IPS DF 4.7 (cell line): ENCODE measurements at regions not wholly inside any gene's neighbourhood (a gene's known extent, or its start where the extent isn't known, plus 50 kb on each side); places are given as distances from the start of the nearest gene placed in this dataset.

Source experiments
- DNase-seq: peaks from one replicate; pipeline ENCODE4 v3.0.0-alpha.2; 2013; ENCODE audit warnings: low spot score; ENCODE audit errors: extremely low read depth

DNA sequence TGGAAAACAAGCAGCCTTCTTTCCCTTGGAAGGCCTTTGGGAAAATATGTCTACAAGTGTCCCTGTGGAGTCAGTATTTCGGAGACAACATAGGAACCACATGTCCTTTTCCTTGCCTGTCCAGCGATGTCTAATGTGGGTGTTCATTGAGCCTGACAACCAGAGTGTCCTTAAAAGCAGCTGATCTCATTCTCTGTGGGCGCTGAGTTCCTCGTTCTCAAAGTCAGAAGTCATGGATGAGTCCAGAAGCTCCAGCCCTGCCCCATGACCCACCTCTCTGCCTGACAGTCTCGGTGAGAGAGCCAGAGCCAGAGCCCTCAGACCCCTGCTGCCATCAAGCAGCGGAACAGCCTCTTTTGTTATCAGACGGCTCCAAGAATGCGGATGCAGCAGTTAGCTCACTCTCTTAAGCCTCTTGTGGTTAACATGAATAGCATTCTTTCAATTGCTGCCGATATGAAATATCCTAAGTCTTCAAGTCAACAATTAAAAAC lies 329.2 kb downstream of the TGFB2 start:
- DNase-seq, result peak; percentile 62

DNA sequence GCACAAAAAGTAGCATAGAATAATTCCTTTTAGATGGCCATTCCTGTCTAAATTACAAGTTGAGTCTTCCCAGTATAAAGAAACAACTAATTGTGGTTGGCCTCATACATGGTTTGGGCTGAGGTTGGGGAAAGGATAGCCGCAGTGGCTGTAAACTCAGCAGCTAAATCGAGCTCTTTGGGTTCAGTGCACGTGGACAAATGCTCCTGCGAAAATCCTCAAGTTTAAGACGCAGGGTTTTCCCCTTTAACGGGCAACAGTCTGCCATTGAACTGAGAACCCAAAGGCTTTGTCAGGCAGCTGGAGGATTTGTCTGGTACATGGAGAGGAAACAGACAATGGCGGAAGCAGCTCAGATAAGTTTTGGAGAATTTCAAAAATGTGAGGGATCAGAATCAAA lies 331.9 kb downstream of the TGFB2 start:
- DNase-seq, result no peak

DNA sequence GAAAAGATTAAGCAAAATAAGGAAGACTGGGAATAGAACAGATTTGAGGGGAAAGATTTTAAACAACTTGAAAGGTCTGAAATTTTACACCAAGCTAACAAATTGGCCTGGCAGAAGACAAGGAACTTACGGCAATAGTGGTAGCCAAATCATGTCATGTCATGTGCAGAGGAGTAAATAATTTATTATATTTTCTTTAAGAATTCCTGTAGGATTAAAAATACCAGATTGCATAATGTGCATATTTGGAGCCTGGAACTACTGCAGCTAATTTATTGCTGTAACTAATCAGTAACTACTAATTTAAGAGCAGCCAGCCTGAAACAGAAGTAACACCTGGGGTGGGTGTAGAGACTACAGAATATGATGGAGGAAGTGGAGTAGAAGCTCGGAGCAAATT lies 334.3 kb downstream of the TGFB2 start:
- DNase-seq, result no peak

DNA sequence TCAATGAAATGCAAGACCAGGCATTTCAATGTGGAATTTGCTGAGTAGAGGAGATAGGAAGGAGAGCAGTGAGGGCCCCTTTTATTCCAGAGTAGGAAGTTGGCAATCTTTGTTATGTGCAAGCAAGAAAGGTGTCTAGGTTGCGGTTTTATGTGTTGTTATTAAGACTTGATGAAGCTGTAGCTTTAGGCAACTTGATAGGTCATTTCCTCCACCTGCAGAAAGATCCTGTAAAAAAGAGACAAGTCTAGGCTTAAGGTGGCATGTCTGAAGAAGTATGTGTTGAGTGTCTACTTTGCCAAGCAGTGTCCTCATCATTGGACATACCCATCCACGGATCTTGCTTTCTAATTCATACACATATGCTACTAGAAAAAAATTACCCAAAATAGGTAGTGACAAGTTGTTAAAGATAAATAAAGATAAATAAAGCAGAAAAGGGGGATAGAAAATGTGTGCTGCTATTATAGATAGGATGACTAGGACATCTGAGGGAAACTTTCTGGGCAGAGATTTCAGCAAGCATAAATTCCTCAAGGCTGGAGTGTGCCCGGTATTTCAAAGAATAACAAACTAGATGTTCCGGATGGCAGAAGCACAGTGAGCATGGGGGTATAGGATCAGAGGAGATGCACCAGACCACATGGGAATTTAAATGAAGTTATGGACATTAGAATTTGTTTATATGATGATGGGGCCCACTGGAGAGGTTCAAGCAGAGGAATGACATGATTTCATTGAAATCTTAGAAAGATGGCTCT lies 335.0 kb downstream of the TGFB2 start:
- no peak for DNase-seq

DNA sequence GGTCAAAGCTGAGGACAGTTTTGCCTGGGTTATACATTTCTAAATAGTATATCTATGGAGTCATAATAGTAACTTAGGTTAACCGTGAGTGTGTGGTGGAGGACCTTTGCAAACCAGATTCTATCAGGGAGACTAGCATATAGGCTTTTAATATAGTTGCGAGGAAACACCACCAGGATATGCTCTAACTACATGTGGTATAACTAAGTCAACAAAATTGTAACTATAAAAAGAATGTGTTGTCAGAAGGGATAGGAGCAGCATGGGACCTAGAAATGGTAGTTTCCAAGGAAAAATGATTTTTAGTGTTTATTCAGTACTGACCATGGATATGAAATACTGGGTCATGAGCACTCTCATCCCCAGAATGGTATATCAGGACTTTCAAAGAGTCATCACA lies 338.1 kb downstream of the TGFB2 start:
- DNase-seq, result no peak

DNA sequence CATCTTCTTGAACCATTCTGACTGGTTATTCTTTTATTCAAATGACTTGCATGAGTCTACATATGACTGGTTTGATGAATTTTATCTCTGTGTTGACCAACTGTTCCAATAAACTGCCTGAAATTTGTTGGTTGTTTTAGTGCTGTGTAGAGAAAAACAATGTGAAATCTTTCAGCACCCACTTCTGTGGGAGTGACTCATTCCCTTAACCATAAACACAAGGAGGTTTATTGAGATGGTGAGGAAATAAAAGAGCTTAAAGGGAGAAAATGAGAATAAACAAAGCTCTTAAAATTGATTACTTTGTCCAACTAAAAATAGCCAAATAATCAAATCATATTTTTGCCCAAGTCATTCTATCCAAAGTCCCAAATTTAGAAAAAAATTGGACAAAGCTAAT lies 341.1 kb downstream of the TGFB2 start:
- no peak for DNase-seq

DNA sequence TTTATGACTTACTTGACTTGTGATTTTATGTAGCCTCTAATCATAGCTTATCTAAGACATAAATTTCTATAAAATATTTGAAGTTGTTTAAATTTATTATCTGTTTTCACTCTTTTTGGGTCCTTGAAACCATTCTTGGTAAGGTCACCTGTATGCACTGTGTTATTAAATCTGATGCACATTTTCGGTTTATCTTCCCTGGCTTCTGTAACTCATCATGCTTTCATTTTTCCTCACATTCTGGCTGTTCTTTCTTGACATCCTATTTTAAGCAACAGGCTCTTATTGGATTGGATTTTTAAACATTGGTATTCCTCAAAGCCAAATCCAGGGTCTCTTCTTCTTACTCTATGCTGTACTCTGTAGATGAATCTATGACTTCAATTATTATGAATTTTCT lies 341.6 kb downstream of the TGFB2 start:
- no peak for DNase-seq

DNA sequence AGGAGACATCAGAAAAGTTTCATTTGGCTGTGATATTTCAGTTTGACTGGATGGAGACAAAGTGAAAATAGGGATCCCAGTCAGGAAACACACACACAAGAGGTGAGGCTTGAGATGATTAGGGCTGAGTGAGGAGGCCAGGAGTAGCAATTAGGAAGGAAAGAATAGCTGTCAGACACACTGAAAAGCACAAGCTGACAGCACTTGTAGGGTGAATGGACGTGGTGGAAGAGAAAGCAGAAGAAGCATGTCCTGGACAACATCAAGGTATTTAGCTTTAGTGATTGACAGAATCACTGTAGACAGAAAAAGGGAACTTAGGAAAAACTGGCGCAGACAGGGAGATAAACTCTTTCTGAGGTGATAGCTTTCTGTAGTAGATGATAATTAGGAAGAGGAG lies 347.7 kb downstream of the TGFB2 start:
- no peak for DNase-seq

DNA sequence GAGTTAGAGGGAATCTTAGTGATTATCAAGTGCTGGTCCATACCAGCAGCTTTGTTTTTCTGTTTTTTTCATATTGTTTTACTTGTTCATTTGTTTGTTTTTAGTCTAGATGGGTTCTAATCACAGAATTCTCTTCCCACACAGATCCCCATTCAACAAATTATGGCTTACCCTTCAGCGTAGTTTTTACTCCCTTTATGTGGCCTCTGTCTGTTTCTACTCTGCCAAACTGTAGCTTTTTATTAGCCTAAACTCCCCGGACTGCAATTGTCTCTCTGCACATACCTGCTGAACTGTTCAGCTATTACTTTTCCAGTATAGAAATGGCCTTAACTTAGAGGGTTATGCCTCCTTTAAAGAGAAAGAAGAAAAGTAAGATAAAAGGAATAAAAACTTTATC lies 348.5 kb downstream of the TGFB2 start:
- no peak for DNase-seq

DNA sequence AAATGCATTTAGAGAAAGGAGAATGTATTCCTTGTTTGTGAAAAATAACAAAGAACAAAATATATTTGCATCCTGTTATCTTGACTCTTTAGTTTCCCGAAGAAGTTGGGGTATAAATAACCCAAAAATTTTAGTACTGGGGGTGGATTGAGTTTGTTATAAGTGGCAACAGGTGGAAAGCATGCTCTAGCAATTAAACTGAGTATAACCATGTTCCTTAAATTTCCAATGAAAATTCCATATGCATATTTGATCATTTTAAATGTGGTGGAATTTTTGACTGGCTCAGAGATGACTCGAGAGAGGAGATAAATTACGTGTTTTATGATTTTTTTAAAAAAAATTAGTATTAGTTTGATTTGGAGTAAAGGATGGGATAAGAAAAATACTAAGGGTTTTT lies 348.9 kb downstream of the TGFB2 start:
- no peak for DNase-seq

DNA sequence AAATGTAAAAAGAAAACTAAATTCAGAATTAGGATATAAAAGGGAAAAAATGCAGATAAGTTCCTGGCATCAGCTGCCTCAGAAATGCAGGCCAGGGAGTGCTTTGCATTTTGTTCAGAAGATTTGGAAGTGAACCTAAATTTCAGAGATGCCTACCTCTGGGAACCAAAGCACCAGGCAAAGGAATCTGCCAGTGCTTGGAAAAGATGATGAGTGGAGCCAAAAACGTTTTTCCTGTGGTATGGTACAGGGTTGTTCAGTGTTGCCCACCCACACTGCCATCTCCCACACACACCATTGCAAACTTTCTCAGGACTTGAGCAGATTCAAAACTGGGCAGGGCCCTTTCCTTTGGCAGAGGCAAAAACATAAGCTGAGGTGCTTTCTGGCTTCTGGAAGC lies 349.5 kb downstream of the TGFB2 start:
- no peak for DNase-seq

DNA sequence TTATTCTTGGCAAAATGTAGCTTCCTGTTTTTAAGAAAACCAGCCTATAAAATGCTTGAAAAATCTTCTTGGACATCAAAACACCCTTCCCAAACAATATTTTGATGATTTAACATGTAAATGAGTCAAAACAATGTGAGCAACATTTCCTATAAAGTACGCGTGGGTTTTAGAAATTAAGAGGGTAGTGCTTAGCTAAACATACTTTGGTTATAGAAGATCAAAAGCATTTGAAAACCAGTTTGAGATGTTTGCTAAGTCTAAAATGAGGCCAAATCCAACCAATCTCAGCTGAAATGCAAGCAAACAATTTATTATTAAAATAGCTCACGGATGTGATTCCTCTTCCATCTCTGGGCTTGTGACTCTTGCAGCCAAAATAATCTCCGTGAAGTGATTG lies 350.4 kb downstream of the TGFB2 start:
- no peak for DNase-seq

DNA sequence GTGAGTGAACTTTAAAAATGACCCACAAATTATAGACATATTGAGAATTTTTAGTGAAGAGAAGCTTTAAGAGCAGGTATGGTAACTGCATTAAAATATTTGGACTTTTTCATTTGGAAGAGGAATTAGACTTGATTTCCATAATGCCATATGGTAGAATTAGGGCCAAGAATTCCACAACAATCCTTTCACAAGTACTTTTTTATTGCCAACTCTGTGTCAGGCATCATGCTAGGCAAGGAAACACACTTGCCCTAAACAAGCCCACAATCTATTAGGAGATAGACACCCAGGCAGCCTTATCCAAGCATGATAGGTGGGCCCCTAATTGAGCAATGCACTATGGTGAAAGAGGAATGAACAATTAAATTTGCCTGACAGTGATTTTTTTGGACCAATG lies 353.0 kb downstream of the TGFB2 start:
- DNase-seq, result no peak

DNA sequence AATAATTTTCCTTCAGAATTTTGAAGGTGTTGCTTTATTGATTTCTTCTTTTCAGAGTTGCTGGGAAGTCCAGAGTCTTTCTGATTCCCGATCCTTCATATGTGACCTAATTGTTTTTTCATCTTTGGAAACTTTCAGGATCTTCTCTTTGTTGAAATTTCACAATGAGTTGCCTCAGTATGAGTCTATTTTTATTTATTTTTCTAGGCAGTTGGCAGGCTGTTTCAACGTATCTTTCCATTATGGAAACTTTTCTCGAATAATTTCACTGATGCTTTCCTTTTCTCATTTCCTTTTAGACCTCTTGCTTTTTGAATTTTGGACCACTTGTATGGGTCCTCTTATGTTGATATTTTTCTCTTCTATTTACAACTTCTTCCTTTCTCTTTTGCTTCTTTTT lies 354.3 kb downstream of the TGFB2 start:
- DNase-seq, result no peak

DNA sequence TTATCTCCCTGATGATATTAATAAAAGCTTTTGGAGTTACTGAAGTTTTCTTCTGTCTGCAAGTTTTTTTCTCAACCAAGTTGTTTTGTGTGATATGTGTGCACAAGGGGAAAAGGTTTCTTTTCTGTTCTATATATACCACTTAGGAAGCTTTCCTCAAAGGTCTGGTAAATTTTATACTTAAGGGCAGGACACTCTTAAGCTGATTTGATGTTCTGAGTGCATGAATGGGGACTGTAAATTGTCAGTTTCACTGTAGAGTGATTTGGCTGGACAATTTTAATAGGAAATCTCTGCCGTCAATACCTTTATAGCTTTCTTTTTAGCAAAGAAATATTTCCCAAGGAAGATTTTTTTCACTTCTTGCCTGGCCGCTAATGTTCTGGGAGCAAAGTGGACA lies 354.7 kb downstream of the TGFB2 start:
- no peak for DNase-seq

DNA sequence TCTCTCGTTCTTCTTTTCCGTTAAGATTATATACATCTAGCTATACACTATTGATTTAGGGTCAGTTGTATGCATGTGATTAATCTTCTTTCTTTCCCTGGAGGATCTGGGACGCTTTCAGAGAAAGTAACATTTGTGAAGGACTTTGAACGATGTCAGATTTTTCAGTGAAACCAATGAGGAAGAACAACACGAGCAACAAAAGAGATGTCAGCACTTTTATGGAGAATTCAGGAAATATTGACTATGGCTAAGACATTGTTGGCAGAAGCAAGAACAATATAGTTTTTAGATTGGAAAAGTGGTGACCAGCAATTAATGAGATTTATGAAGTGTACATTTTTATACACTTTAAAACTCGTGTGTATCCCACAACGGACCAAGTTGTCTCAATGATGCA lies 355.5 kb downstream of the TGFB2 start:
- DNase-seq, result no peak

DNA sequence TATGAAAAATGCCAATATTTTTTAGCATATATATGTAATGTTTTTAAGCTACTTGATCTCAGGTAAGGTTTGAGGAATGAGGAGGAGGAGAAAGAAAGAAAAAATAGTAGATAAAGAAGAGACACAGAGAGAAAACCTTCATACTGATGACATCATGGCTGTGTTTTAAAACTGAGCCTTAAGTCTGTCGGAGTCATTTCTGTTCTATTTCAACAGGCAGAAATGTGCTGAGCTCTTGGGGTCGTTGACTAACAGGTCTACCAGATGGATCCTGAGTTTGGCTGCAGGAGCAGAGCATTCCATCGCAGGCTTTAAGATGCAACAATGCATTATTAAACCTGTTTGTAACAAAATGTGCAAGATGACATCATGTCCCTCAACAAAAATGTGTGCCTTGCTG lies 356.0 kb downstream of the TGFB2 start:
- DNase-seq, result no peak

DNA sequence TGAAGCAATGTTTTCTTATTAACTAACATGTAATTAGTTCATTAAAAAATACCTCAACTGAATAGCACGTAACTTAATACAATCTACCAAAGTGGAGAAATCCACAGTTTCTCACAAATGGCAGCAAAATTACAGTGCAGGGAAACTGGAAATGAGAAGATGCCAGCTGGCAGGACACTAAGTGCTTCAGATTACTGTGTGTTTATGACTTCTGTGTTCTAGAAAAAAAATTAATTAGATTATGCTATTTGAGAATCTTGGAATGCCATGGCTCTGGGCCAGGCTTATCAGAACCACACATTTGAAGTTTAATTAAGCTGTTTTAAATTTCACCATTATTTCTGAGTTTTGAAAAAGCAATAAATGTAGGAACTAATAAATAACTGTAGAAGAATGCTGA lies 357.6 kb downstream of the TGFB2 start:
- DNase-seq, result no peak

DNA sequence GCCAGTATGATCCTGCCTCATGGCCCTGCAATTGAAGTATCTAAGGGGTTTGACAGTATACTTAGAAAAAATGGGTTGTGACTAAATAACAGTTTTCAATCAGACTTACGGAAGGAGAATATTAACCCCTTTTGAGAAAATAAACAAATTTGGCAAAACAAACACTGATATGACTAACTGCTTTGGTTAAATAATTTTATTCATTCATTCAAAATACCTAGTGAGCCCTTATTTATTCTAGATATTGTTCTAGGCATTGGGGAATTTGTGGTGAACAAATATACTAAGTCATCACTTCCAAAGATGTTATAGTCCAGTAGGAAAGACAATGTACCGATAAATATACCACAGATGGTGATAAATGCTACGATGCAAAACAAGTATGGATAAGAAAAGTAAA lies 358.7 kb downstream of the TGFB2 start:
- DNase-seq, result no peak

DNA sequence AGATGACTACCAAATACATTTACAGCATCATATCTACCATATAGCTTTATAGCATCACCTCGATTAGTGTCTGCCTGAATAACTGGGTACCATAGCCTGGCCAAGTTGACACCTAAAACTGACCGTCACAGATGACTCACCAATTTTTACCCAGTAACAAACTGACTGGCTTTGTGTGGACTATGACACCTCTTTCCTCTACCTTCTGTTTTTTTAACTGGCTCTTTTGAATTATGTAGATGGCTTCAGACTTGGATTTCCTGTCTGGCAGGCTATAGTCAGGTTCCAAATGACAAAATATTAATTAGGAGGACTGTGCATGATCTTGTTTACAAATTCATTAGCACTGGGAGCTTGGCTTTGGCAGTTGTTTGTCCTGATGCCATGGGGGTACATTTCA lies 360.3 kb downstream of the TGFB2 start:
- no peak for DNase-seq

DNA sequence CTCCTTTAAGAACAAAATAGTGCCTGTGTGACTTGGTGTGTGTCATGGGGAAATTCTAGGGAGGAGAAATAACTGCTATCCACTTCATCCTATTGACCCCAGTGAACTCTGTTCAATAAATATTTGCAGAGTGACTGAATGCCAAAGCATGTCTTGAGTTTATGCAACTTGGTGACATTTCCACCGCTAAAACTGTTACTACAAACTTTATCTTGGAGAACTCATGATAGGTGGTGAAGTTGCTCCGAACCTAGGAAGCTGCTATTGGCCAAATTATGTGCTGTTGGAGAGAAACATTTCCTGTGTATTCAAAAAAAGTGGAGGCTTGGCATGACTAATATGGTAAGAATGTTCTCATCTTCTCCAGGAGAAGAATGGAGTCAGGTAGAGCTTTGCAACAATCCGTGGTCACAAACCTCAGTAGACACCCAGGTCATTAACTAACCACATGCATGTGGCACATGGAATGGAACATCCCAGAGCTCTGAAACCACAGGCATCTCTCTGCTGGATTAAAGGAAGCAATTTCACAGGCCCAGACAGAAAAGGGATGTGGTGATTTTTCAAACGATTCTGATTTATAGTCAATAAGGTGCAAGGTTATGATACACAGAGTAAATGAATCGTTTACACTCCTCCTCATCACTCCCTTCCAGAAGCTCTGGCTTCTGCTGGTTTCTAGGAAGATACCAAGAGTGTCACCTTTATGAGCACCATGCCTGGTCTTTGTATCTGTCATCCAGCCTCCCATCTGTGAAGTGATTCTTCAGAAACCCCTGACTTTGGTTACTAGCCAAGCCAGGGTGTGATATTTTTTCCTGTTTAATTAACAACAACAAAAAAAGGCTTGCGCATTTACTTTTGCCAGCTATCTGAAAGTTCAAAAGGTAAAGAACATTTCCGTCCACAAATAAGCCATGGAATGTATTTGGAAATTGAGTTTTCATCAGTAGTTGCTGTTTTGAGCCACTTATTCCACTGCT lies 361.1 kb downstream of the TGFB2 start:
- no peak for DNase-seq

DNA sequence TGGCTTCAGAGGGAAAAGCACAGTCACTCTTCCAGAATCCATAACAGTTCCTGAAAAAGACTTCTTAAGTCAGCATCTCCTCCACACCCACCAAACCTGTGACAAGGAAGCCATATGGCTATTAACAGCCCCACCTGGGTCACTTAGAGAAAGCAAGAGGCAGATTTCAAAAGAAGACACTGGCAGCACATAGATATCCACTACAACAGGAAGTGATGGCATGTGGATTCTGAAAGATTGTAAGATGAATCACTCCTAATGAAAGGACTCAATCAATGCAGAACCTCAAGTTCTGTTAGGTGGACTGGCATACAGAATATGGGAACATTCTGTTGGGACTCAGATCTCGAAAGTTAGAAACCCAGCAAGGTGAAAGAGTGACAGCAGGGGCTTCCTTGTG lies 365.9 kb downstream of the TGFB2 start:
- DNase-seq, result no peak
